Smooth muscle cell (in vitro differentiated cells): ENCODE measurements at regions not wholly inside any gene's neighbourhood (a gene's known extent, or its start where the extent isn't known, plus 50 kb on each side); places are given as distances from the start of the nearest gene placed in this dataset.

Experiments used
- DNase-seq: peaks from one replicate; lab custom pipeline; 2025; ENCODE audit not compliant: unreplicated experiment; lab: John Stamatoyannopoulos, UW
- H2AFZ ChIP-seq: fragments of 200-600 bp; sonication (generic); 2 replicates; pipeline ENCODE4 v1.6.0; 2016; ENCODE audit warnings: antibody characterized with exemption, low read depth, mild to moderate bottlenecking
- H3F3A ChIP-seq: fragments of 200-600 bp; sonication (generic); 2 replicates; pipeline ENCODE4 v1.6.0; 2017; ENCODE audit warnings: antibody characterized with exemption, low read depth
- H3K27ac ChIP-seq: fragments of 200-600 bp; sonication (generic); 2 replicates; pipeline ENCODE4 v1.5.1; 2016; ENCODE audit warnings: low read depth, mild to moderate bottlenecking
- H3K27me3 ChIP-seq: fragments of 200-600 bp; sonication (generic); 2 replicates; pipeline ENCODE4 v1.6.1; 2016; ENCODE audit warnings: low read depth, mild to moderate bottlenecking
- H3K36me3 ChIP-seq: fragments of 200-600 bp; sonication (generic); 2 replicates; pipeline ENCODE4 v1.5.1; 2016; ENCODE audit warnings: low read depth
- H3K4me1 ChIP-seq: fragments of 200-600 bp; sonication (generic); 2 replicates; pipeline ENCODE4 v1.5.1; 2016; ENCODE audit warnings: low read depth
- H3K4me2 ChIP-seq: fragments of 200-600 bp; sonication (generic); 2 replicates; pipeline ENCODE4 v1.6.0; 2016; ENCODE audit warnings: mild to moderate bottlenecking
- H3K4me3 ChIP-seq: fragments of 200-600 bp; sonication (generic); 2 replicates; pipeline ENCODE4 v1.5.1; 2016; ENCODE audit warnings: mild to moderate bottlenecking
- H3K79me2 ChIP-seq: fragments of 200-600 bp; sonication (generic); 2 replicates; pipeline ENCODE4 v1.6.0; 2016; ENCODE audit warnings: low read depth, mild to moderate bottlenecking
- H3K9ac ChIP-seq: fragments of 200-600 bp; sonication (generic); 2 replicates; pipeline ENCODE4 v1.6.0; 2016; ENCODE audit warnings: low read depth
- H3K9me3 ChIP-seq: fragments of 200-600 bp; sonication (generic); replicated peaks from 2 replicates; pipeline ENCODE4 v1.5.1; 2016; ENCODE audit warnings: low read depth
- H4K20me1 ChIP-seq: fragments of 200-600 bp; sonication (generic); 2 replicates; pipeline ENCODE4 v1.6.0; 2016; ENCODE audit warnings: low read depth
- WGBS: methylation state at CpG from one replicate; pipeline ENCODE4 v1.1.7; 2016; ENCODE audit warnings: low lambda C conversion rate; 5-methylcytosine and 5-hydroxymethylcytosine counted together
- TF ChIP-seq, protein P1 (sequence below): fragments of 200-600 bp; sonication (generic); IDR thresholded peaks from 2 replicates; pipeline ENCODE4 v1.5.1; 2017; ENCODE audit warnings: borderline replicate concordance, mild to moderate bottlenecking, antibody characterized with exemption; ENCODE audit not compliant: insufficient read depth, poor library complexity, severe bottlenecking

GRCh38 chr13:56718791-56719190 is 421.9 kb upstream of the PRR20A start:
- 55% methylated on average over 1 of the region's 1 CpG for WGBS
- no peak overlapping the region for H2AFZ ChIP-seq
- H4K20me1 ChIP-seq = no peaks in the 10 kb centered on the region
- no peak for DNase-seq
- no peak overlapping the region for H3K4me3 ChIP-seq
- H3K79me2 ChIP-seq = no peaks in the 10 kb centered on the region
- no peak overlapping the region for H3K9ac ChIP-seq
- H3F3A ChIP-seq = no peaks in the 10 kb centered on the region
- no peak overlapping the region for H3K4me2 ChIP-seq
- no peak overlapping the region for H3K27ac ChIP-seq
- TF ChIP-seq, protein P1, sequence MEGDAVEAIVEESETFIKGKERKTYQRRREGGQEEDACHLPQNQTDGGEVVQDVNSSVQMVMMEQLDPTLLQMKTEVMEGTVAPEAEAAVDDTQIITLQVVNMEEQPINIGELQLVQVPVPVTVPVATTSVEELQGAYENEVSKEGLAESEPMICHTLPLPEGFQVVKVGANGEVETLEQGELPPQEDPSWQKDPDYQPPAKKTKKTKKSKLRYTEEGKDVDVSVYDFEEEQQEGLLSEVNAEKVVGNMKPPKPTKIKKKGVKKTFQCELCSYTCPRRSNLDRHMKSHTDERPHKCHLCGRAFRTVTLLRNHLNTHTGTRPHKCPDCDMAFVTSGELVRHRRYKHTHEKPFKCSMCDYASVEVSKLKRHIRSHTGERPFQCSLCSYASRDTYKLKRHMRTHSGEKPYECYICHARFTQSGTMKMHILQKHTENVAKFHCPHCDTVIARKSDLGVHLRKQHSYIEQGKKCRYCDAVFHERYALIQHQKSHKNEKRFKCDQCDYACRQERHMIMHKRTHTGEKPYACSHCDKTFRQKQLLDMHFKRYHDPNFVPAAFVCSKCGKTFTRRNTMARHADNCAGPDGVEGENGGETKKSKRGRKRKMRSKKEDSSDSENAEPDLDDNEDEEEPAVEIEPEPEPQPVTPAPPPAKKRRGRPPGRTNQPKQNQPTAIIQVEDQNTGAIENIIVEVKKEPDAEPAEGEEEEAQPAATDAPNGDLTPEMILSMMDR = no peak
- no peaks in the 10 kb centered on the region for H3K27me3 ChIP-seq
- H3K9me3 ChIP-seq = no peaks in the 10 kb centered on the region
- no peaks in the 10 kb centered on the region for H3K36me3 ChIP-seq
- no peaks in the 10 kb centered on the region for H3K4me1 ChIP-seq

DNA sequence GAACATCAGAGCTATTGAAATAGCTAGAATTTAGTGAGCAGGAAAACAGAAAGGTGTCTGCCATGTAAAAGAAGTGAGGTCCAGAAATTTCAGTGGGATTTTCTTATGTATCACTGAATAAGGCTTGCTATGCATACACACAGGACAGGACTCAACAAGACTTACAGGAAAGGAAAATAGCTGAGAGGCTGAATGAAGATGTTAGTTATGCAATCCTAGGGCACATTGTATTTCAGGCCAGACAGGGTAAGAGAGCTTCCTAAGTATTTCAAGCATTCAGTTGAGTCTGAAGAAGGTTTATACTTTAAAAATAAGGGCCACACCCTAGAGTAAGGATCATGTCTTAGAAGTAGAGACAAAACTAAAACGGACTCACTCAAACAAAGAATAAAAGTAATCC is 419.9 kb upstream of the PRR20A start:
- Histone ChIP-seq H4K20me1 (no peaks in the 10 kb centered on the region), H3K79me2 (no peaks in the 10 kb centered on the region), H3K36me3 (no peaks in the 10 kb centered on the region), H3K27me3 (no peaks in the 10 kb centered on the region), H3K4me3 (no peak overlapping the region), H2AFZ (peak overlapping the region; percentile 15), H3K27ac (no peak overlapping the region), H3F3A (no peaks in the 10 kb centered on the region), H3K4me1 (no peaks in the 10 kb centered on the region), H3K4me2 (no peak overlapping the region), H3K9me3 (no peaks in the 10 kb centered on the region), H3K9ac (no peak overlapping the region)
- 69% methylated on average over 1 of the region's 1 CpG for WGBS
- no peak for DNase-seq
- TF ChIP-seq, protein P1 = no peak

DNA sequence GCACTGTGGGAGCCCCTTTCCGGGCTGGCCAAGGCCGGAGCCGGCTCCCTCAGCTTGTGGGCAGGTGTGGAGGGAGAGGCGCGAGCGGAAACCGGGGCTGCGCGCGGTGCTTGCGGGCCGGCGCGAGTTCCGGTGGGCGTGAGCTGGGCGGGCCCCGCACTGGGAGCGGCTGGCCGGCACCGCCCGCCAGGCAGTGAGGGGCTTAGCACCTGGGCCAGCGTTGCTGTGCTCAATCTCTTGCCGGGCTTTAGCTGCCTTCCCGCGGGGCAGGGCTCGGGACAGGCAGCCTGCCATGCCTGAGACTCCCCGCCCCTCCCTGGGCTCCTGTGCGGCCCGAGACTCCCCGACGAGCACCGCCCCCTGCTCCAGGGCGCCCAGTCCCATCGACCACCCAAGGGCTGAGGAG is 405.2 kb upstream of the PRR20A start:
- H3K79me2 ChIP-seq = no peaks in the 10 kb centered on the region
- TF ChIP-seq, protein P1 = no peak
- H3K9me3 ChIP-seq = no peaks in the 10 kb centered on the region
- H3K27me3 ChIP-seq = no peaks in the 10 kb centered on the region
- no peak overlapping the region for H3K4me2 ChIP-seq
- 87% methylated on average over 35 of the region's 35 CpGs for WGBS
- H2AFZ ChIP-seq = no peak overlapping the region
- no peak for DNase-seq
- H3K4me3 ChIP-seq = peak overlapping the region; percentile 16
- H4K20me1 ChIP-seq = no peaks in the 10 kb centered on the region
- H3K36me3 ChIP-seq = no peaks in the 10 kb centered on the region
- H3F3A ChIP-seq = no peaks in the 10 kb centered on the region
- no peak overlapping the region for H3K27ac ChIP-seq
- H3K9ac ChIP-seq = no peak overlapping the region
- no peaks in the 10 kb centered on the region for H3K4me1 ChIP-seq

DNA sequence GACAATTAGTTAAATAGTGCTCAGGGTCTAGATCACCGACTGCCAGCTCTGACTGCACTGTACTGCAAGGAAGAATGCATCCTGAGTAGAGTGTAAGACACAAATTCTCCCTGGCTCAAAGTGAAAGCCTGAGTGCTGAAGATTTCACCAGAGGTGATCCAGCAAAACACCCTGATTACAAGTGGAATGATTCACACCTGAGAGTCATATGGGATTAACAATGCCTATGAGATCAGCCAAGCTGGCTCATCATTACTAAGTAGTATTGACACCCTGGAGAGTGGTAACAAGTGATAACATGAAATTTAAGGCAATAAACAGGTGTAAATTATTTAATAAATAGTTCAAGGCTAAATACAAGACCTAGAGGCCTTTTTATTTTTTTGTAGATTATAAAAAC is 403.8 kb upstream of the PRR20A start:
- H3K27ac ChIP-seq = no peak overlapping the region
- H2AFZ ChIP-seq = no peak overlapping the region
- H3K9me3 ChIP-seq = no peaks in the 10 kb centered on the region
- no peaks in the 10 kb centered on the region for H3K4me1 ChIP-seq
- DNase-seq = no peak
- no peaks in the 10 kb centered on the region for H3K79me2 ChIP-seq
- no peaks in the 10 kb centered on the region for H3K27me3 ChIP-seq
- H3K36me3 ChIP-seq = no peaks in the 10 kb centered on the region
- no peak overlapping the region for H3K4me3 ChIP-seq
- no peak overlapping the region for H3K9ac ChIP-seq
- TF ChIP-seq, protein P1 = no peak
- no peaks in the 10 kb centered on the region for H3F3A ChIP-seq
- H3K4me2 ChIP-seq = no peak overlapping the region
- no peaks in the 10 kb centered on the region for H4K20me1 ChIP-seq
- 89% methylated on average over 1 of the region's 1 CpG for WGBS
